Hepatocyte (in vitro differentiated cells): ENCODE measurements at regions not wholly inside any gene's neighbourhood (a gene's known extent, or its start where the extent isn't known, plus 50 kb on each side); places are given as distances from the start of the nearest gene placed in this dataset.

Source experiments
- DNase-seq: peaks from one replicate; pipeline ENCODE4 v3.0.0-alpha.2; 2016; ENCODE audit warnings: low spot score
- H2AFZ ChIP-seq: fragments of 200-600 bp; sonication (generic); 2 replicates; pipeline ENCODE4 v1.6.0; 2016; ENCODE audit warnings: antibody characterized with exemption, mild to moderate bottlenecking
- H3K27ac ChIP-seq: fragments of 200-600 bp; sonication (generic); 2 replicates; pipeline ENCODE4 v1.5.1; 2016; ENCODE audit warnings: mild to moderate bottlenecking
- H3K27me3 ChIP-seq: fragments of 200-600 bp; sonication (generic); 2 replicates; pipeline ENCODE4 v1.6.1; 2016
- H3K36me3 ChIP-seq: fragments of 200-600 bp; sonication (generic); replicated peaks from 2 replicates; pipeline ENCODE4 v1.5.1; 2016; ENCODE audit warnings: low read depth; ENCODE audit not compliant: insufficient read depth
- H3K4me1 ChIP-seq: fragments of 200-600 bp; sonication (generic); 2 replicates; pipeline ENCODE4 v1.5.1; 2016; ENCODE audit warnings: mild to moderate bottlenecking, moderate library complexity; ENCODE audit not compliant: insufficient read depth
- H3K4me2 ChIP-seq: fragments of 200-600 bp; sonication (generic); 2 replicates; pipeline ENCODE4 v1.6.0; 2016
- H3K4me3 ChIP-seq: fragments of 200-600 bp; sonication (generic); 2 replicates; pipeline ENCODE4 v1.5.1; 2016; ENCODE audit warnings: mild to moderate bottlenecking
- H3K79me2 ChIP-seq: fragments of 200-600 bp; sonication (generic); 2 replicates; pipeline ENCODE4 v1.6.0; 2017; ENCODE audit warnings: mild to moderate bottlenecking
- H3K9me2 ChIP-seq: fragments of 200-600 bp; sonication (generic); replicated peaks from 2 replicates; pipeline ENCODE4 v1.6.0; 2017; ENCODE audit warnings: mild to moderate bottlenecking; ENCODE audit not compliant: insufficient read depth
- H3K9me3 ChIP-seq: fragments of 200-600 bp; sonication (generic); 2 replicates; pipeline ENCODE4 v1.5.1; 2016; ENCODE audit warnings: low read depth, mild to moderate bottlenecking
- H4K20me1 ChIP-seq: fragments of 200-600 bp; sonication (generic); 2 replicates; pipeline ENCODE4 v1.6.0; 2016; ENCODE audit warnings: mild to moderate bottlenecking; ENCODE audit not compliant: insufficient read depth, poor library complexity, severe bottlenecking
- EZH2 ChIP-seq: fragments of 200-600 bp; sonication (generic); IDR thresholded peaks from 2 replicates; pipeline ENCODE4 v1.6.1; 2016; ENCODE audit warnings: antibody characterized with exemption, mild to moderate bottlenecking, borderline replicate concordance
- EZH2phosphoT487 ChIP-seq: fragments of 200-600 bp; sonication (generic); IDR thresholded peaks from one replicate; pipeline ENCODE4 v1.6.1; 2018; ENCODE audit warnings: antibody characterized with exemption, mild to moderate bottlenecking, low read depth, moderate library complexity; ENCODE audit not compliant: unreplicated experiment, severe bottlenecking
- WGBS: methylation state at CpG from one replicate; pipeline ENCODE4 v1.1.6; 2016; ENCODE audit warnings: low lambda C conversion rate; ENCODE audit errors: missing lambda C conversion rate; 5-methylcytosine and 5-hydroxymethylcytosine counted together
- TF ChIP-seq, protein P1 (sequence below): fragments of 200-600 bp; sonication (generic); IDR thresholded peaks from 2 replicates; pipeline ENCODE4 v1.5.1; 2016; ENCODE audit warnings: antibody characterized with exemption, mild to moderate bottlenecking; ENCODE audit not compliant: poor library complexity

DNA sequence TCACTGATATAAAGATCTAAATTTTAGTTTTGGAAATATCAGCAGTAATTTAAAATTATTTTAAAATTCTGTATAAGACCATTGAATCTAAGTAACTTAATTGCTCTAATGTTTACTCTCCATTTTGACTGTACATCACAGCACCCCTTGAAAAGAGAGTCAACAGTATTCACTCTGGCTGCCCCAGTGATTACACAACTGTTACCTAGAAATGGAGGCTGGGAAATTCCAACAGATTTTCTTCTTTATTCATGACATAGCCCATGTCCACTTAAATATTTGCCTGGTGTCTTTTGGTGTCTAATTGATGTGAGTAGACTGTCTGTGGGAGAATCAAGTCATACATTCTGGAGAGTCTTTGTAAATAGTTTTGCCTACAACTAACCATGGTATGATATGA, 301.8 kb upstream of the CDH6 start:
- H3K4me1 ChIP-seq: no peaks in the 10 kb centered on the region

DNA sequence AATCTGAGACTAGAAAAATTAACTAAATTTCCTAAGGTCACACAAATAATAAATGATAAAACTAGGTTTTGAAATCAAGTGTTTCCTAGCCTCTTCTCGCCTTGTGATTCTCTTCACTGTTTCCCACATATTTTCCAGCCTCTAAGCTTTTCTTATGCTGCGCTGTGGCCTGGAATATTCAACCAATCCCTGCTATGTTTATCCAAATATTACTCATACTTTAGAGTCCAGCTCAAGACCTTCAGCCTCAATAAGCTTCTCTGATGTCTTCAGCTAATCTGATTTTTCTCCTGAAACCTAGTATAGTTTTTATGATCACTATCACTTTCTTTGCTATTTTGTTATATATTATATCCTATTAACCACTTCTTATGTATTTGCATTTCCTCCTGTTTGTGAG, 303.1 kb upstream of the CDH6 start:
- H3K36me3 ChIP-seq: no peaks in the 10 kb centered on the region
- H3K79me2 ChIP-seq: no peaks in the 10 kb centered on the region
- DNase-seq: peak; percentile 19
- no peak overlapping the region for H3K4me2 ChIP-seq
- H4K20me1 ChIP-seq: no peaks in the 10 kb centered on the region
- no peak for TF ChIP-seq EZH2phosphoT487
- no peak for TF ChIP-seq EZH2
- TF ChIP-seq, protein P1, sequence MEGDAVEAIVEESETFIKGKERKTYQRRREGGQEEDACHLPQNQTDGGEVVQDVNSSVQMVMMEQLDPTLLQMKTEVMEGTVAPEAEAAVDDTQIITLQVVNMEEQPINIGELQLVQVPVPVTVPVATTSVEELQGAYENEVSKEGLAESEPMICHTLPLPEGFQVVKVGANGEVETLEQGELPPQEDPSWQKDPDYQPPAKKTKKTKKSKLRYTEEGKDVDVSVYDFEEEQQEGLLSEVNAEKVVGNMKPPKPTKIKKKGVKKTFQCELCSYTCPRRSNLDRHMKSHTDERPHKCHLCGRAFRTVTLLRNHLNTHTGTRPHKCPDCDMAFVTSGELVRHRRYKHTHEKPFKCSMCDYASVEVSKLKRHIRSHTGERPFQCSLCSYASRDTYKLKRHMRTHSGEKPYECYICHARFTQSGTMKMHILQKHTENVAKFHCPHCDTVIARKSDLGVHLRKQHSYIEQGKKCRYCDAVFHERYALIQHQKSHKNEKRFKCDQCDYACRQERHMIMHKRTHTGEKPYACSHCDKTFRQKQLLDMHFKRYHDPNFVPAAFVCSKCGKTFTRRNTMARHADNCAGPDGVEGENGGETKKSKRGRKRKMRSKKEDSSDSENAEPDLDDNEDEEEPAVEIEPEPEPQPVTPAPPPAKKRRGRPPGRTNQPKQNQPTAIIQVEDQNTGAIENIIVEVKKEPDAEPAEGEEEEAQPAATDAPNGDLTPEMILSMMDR: no peak
- no peak overlapping the region for H3K27ac ChIP-seq
- 65% methylated on average over 2 of the region's 2 CpGs for WGBS
- H3K9me2 ChIP-seq: no peaks in the 10 kb centered on the region
- H3K4me3 ChIP-seq: no peak overlapping the region
- H3K27me3 ChIP-seq: no peaks in the 10 kb centered on the region
- H2AFZ ChIP-seq: no peak overlapping the region
- no peaks in the 10 kb centered on the region for H3K9me3 ChIP-seq
- H3K4me1 ChIP-seq: no peaks in the 10 kb centered on the region

More for the DNA sequence above, 301.8 kb upstream of the CDH6 start:
- Histone ChIP-seq H3K79me2 (no peaks in the 10 kb centered on the region), H3K4me3 (no peak overlapping the region), H3K9me3 (no peaks in the 10 kb centered on the region), H4K20me1 (no peaks in the 10 kb centered on the region), H3K9me2 (no peaks in the 10 kb centered on the region), H3K4me2 (no peak overlapping the region), H3K36me3 (no peaks in the 10 kb centered on the region), H3K27ac (no peak overlapping the region), H2AFZ (no peak overlapping the region), H3K27me3 (no peaks in the 10 kb centered on the region)
- no peak for DNase-seq
- TF ChIP-seq EZH2 (no peak), EZH2phosphoT487 (no peak)
- TF ChIP-seq, protein P1: no peak

DNA sequence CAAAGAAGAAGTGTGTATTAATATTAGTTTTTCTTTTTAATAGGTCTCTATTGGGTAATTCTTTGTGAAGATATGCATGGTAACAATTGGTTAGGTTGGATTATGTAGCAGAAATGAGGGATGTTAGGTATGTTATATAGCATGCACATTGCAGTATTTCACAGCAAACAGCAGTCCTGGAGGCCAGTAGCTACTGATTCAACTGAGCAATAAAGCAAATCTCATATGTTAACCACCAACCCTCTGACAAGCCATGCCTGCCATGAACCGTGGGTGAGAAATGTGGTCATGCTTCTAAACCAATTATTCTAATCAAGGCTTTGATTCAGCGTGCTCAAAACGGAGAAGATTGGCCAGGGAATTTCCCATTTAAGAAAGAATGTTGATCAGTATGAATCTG, 313.0 kb upstream of the CDH6 start:
- no peaks in the 10 kb centered on the region for H3K79me2 ChIP-seq
- H3K9me2 ChIP-seq: no peaks in the 10 kb centered on the region
- 89% methylated on average over 3 of the region's 3 CpGs for WGBS
- no peak overlapping the region for H3K4me3 ChIP-seq
- no peaks in the 10 kb centered on the region for H3K9me3 ChIP-seq
- H2AFZ ChIP-seq: no peak overlapping the region
- TF ChIP-seq, protein P1: no peak
- TF ChIP-seq EZH2 (no peak), EZH2phosphoT487 (no peak)
- H3K4me2 ChIP-seq: no peak overlapping the region
- H3K27me3 ChIP-seq: no peaks in the 10 kb centered on the region
- no peaks in the 10 kb centered on the region for H3K4me1 ChIP-seq
- DNase-seq: no peak
- no peaks in the 10 kb centered on the region for H4K20me1 ChIP-seq
- H3K27ac ChIP-seq: no peak overlapping the region
- no peaks in the 10 kb centered on the region for H3K36me3 ChIP-seq

DNA sequence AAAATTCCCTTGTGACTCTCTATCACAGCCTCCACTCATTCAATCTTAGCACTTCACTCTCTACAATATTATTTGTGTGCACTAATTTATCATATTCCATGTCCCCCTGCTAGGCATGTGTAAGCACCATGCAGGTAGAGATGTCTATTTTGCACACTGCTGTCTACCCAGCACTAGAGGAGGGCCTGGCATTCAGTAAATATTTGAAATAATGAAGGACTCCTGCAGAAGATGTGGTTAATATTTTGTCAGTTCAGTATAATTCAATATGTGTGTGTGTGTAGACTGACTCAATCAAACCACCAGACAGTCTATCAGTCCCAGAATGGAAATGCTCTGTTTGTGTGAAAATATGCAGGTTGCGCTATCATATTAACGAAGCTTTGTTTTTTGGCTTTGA, 313.6 kb upstream of the CDH6 start:
- WGBS: 90% methylated on average over 2 of the region's 2 CpGs

More for the DNA sequence above, 313.6 kb upstream of the CDH6 start:
- H3K4me3 ChIP-seq: no peak overlapping the region
- no peaks in the 10 kb centered on the region for H3K27me3 ChIP-seq
- no peak overlapping the region for H3K27ac ChIP-seq
- no peak overlapping the region for H2AFZ ChIP-seq
- no peaks in the 10 kb centered on the region for H4K20me1 ChIP-seq
- H3K79me2 ChIP-seq: no peaks in the 10 kb centered on the region
- no peak overlapping the region for H3K4me2 ChIP-seq
- no peaks in the 10 kb centered on the region for H3K9me2 ChIP-seq
- H3K4me1 ChIP-seq: no peaks in the 10 kb centered on the region
- TF ChIP-seq EZH2 (no peak), EZH2phosphoT487 (no peak)
- TF ChIP-seq, protein P1: no peak
- no peaks in the 10 kb centered on the region for H3K36me3 ChIP-seq
- no peaks in the 10 kb centered on the region for H3K9me3 ChIP-seq
- no peak for DNase-seq
